ENCODE measurements at regions not wholly inside any gene's neighbourhood (a gene's known extent, or its start where the extent isn't known, plus 50 kb on each side); places are given as distances from the start of the nearest gene placed in this dataset.

- TF ChIP-seq CTCF (conservative IDR thresholded peaks at IDR 0.05; ENCODE audit: low read depth in 2 of 2) (no peak), EZH2phosphoT487 (IDR thresholded peaks at IDR 0.05; ENCODE audit: unreplicated experiment) (no peak), POLR2AphosphoS5 (IDR thresholded peaks at IDR 0.05; ENCODE audit: low read depth) (no peak), EZH2 (IDR thresholded peaks at IDR 0.05; ENCODE audit: low read depth, unreplicated experiment) (no peak), REST (IDR thresholded peaks at IDR 0.05; ENCODE audit: unreplicated experiment) (no peak), CREB1 (CRISPR knock-in tag; IDR thresholded peaks at IDR 0.05; ENCODE audit: low read depth) (no peak), NANOG (IDR thresholded peaks at IDR 0.05; ENCODE audit: borderline replicate concordance) (no peak), JUNB (IDR thresholded peaks at IDR 0.05; ENCODE audit: unreplicated experiment) (no peak), STAT1 (IDR thresholded peaks at IDR 0.05; ENCODE audit: unreplicated experiment) (no peak)
- TF ChIP-seq, protein P1, sequence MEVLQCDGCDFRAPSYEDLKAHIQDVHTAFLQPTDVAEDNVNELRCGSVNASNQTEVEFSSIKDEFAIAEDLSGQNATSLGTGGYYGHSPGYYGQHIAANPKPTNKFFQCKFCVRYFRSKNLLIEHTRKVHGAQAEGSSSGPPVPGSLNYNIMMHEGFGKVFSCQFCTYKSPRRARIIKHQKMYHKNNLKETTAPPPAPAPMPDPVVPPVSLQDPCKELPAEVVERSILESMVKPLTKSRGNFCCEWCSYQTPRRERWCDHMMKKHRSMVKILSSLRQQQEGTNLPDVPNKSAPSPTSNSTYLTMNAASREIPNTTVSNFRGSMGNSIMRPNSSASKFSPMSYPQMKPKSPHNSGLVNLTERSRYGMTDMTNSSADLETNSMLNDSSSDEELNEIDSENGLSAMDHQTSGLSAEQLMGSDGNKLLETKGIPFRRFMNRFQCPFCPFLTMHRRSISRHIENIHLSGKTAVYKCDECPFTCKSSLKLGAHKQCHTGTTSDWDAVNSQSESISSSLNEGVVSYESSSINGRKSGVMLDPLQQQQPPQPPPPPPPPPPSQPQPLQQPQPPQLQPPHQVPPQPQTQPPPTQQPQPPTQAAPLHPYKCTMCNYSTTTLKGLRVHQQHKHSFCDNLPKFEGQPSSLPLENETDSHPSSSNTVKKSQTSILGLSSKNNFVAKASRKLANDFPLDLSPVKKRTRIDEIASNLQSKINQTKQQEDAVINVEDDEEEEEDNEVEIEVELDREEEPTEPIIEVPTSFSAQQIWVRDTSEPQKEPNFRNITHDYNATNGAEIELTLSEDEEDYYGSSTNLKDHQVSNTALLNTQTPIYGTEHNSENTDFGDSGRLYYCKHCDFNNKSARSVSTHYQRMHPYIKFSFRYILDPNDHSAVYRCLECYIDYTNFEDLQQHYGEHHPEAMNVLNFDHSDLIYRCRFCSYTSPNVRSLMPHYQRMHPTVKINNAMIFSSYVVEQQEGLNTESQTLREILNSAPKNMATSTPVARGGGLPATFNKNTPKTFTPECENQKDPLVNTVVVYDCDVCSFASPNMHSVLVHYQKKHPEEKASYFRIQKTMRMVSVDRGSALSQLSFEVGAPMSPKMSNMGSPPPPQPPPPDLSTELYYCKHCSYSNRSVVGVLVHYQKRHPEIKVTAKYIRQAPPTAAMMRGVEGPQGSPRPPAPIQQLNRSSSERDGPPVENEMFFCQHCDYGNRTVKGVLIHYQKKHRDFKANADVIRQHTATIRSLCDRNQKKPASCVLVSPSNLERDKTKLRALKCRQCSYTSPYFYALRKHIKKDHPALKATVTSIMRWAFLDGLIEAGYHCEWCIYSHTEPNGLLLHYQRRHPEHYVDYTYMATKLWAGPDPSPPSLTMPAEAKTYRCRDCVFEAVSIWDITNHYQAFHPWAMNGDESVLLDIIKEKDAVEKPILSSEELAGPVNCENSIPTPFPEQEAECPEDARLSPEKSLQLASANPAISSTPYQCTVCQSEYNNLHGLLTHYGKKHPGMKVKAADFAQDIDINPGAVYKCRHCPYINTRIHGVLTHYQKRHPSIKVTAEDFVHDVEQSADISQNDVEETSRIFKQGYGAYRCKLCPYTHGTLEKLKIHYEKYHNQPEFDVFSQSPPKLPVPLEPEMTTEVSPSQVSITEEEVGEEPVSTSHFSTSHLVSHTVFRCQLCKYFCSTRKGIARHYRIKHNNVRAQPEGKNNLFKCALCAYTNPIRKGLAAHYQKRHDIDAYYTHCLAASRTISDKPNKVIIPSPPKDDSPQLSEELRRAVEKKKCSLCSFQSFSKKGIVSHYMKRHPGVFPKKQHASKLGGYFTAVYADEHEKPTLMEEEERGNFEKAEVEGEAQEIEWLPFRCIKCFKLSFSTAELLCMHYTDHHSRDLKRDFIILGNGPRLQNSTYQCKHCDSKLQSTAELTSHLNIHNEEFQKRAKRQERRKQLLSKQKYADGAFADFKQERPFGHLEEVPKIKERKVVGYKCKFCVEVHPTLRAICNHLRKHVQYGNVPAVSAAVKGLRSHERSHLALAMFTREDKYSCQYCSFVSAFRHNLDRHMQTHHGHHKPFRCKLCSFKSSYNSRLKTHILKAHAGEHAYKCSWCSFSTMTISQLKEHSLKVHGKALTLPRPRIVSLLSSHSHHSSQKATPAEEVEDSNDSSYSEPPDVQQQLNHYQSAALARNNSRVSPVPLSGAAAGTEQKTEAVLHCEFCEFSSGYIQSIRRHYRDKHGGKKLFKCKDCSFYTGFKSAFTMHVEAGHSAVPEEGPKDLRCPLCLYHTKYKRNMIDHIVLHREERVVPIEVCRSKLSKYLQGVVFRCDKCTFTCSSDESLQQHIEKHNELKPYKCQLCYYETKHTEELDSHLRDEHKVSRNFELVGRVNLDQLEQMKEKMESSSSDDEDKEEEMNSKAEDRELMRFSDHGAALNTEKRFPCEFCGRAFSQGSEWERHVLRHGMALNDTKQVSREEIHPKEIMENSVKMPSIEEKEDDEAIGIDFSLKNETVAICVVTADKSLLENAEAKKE (CRISPR knock-in tag; IDR thresholded peaks at IDR 0.05) = no peak
- TF ChIP-seq, protein P2, sequence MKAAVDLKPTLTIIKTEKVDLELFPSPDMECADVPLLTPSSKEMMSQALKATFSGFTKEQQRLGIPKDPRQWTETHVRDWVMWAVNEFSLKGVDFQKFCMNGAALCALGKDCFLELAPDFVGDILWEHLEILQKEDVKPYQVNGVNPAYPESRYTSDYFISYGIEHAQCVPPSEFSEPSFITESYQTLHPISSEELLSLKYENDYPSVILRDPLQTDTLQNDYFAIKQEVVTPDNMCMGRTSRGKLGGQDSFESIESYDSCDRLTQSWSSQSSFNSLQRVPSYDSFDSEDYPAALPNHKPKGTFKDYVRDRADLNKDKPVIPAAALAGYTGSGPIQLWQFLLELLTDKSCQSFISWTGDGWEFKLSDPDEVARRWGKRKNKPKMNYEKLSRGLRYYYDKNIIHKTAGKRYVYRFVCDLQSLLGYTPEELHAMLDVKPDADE (IDR thresholded peaks at IDR 0.05) = no peak
These were observed 276.3 kb downstream of the CD83 start for GRCh38 chr6:14393910-14394309.
